ENCODE measurements at regions not wholly inside any gene's neighbourhood (a gene's known extent, or its start where the extent isn't known, plus 50 kb on each side); places are given as distances from the start of the nearest gene placed in this dataset.

GRCh38 chr18:27769152-27769551 is 407.8 kb downstream of the CDH2 start:
- no peak for DNase-seq (ENCODE audit: extremely low spot score, unreplicated experiment)
- TF ChIP-seq, protein P1, sequence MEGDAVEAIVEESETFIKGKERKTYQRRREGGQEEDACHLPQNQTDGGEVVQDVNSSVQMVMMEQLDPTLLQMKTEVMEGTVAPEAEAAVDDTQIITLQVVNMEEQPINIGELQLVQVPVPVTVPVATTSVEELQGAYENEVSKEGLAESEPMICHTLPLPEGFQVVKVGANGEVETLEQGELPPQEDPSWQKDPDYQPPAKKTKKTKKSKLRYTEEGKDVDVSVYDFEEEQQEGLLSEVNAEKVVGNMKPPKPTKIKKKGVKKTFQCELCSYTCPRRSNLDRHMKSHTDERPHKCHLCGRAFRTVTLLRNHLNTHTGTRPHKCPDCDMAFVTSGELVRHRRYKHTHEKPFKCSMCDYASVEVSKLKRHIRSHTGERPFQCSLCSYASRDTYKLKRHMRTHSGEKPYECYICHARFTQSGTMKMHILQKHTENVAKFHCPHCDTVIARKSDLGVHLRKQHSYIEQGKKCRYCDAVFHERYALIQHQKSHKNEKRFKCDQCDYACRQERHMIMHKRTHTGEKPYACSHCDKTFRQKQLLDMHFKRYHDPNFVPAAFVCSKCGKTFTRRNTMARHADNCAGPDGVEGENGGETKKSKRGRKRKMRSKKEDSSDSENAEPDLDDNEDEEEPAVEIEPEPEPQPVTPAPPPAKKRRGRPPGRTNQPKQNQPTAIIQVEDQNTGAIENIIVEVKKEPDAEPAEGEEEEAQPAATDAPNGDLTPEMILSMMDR (IDR thresholded peaks at IDR 0.05), result no peak
- Mint-ChIP-seq H3K27ac (ENCODE audit: unreplicated experiment) (no peak overlapping the region), H3K27me3 (ENCODE audit: unreplicated experiment) (no peaks in the 10 kb centered on the region), H3K36me3 (ENCODE audit: unreplicated experiment) (no peaks in the 10 kb centered on the region), H3K9me3 (ENCODE audit: unreplicated experiment) (no peaks in the 10 kb centered on the region), H3K4me1 (ENCODE audit: unreplicated experiment) (peaks cover 11% of the 10 kb centered on the region), H3K4me3 (ENCODE audit: unreplicated experiment) (no peak overlapping the region)

- no peak for DNase-seq (ENCODE audit: extremely low spot score, unreplicated experiment)
- Mint-ChIP-seq H3K9me3 (ENCODE audit: unreplicated experiment) (no peaks in the 10 kb centered on the region), H3K36me3 (ENCODE audit: unreplicated experiment) (no peaks in the 10 kb centered on the region), H3K4me3 (ENCODE audit: unreplicated experiment) (no peak overlapping the region), H3K4me1 (ENCODE audit: unreplicated experiment) (peaks cover 1% of the 10 kb centered on the region), H3K27ac (ENCODE audit: unreplicated experiment) (no peak overlapping the region), H3K27me3 (ENCODE audit: unreplicated experiment) (no peaks in the 10 kb centered on the region)
- TF ChIP-seq, protein P1 (IDR thresholded peaks at IDR 0.05), result no peak
These were observed 413.0 kb downstream of the CDH2 start for GRCh38 chr18:27763936-27764335.

DNA sequence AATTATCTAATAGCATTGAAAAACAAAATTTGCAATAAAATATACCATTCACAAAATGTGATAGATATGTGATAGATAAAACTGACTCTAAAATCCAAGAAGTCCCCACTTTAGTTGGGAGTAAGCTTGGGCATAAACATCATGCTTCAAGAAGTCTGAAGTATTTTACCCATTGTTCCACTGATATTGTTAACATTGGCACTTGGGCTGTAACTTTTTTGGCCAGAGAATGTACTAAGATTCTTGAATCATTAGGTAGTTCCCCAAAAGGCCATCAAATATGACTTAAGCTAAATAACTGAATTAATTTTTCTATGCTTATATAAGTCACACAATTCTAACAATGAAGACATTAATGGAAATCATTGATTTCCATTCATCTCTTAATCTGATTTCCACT is 413.6 kb downstream of the CDH2 start:
- Mint-ChIP-seq H3K27me3 (ENCODE audit: unreplicated experiment) (no peaks in the 10 kb centered on the region), H3K4me3 (ENCODE audit: unreplicated experiment) (no peak overlapping the region), H3K9me3 (ENCODE audit: unreplicated experiment) (no peaks in the 10 kb centered on the region), H3K36me3 (ENCODE audit: unreplicated experiment) (no peaks in the 10 kb centered on the region), H3K4me1 (ENCODE audit: unreplicated experiment) (peaks cover 1% of the 10 kb centered on the region), H3K27ac (ENCODE audit: unreplicated experiment) (no peak overlapping the region)
- no peak for DNase-seq (ENCODE audit: extremely low spot score, unreplicated experiment)
- TF ChIP-seq, protein P1 (IDR thresholded peaks at IDR 0.05), result no peak

DNA sequence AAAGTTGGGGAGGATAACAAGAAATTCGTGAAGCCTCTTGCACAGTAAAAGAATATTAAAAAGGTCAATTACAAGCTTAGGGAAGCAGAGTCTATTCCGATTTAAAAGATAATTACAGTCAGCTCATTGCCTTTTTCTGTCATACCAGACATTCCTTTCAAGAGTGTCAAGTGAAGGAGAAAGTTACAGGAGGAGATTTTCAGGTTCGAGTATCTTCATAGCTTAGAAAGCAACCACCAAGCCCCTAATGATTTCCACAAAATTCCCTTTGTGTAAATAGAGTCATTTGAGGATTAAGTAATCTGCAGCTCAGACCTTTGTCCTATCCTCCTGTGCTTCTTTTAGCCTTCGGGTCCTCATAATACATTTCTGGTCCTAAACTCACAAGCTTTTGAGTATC is 414.9 kb downstream of the CDH2 start:
- Mint-ChIP-seq H3K27me3 (ENCODE audit: unreplicated experiment) (no peaks in the 10 kb centered on the region), H3K4me1 (ENCODE audit: unreplicated experiment) (peaks cover 1% of the 10 kb centered on the region), H3K27ac (ENCODE audit: unreplicated experiment) (no peak overlapping the region), H3K4me3 (ENCODE audit: unreplicated experiment) (no peak overlapping the region), H3K9me3 (ENCODE audit: unreplicated experiment) (no peaks in the 10 kb centered on the region), H3K36me3 (ENCODE audit: unreplicated experiment) (no peaks in the 10 kb centered on the region)
- no peak for DNase-seq (ENCODE audit: extremely low spot score, unreplicated experiment)
- TF ChIP-seq, protein P1 (IDR thresholded peaks at IDR 0.05), result no peak

DNA sequence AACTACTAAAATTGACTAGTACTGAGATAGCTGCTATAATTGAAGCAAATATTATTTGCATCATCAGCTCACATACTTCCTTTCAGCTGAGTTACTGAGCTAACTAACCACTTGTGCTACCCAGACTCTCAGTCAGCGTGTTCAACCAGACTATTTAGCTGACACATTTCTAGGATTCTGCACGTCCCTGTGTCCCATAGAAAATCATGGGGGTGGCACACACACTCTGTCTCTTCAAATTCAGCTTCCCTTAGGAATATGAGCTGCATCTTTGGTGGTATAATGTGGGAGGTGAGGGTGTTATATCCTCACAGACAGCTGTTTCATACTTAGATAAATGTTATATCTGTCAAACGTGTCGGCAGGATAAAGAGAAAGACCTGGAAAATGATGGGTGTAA is 424.0 kb downstream of the CDH2 start:
- no peak overlapping the region for H3K4me3 Mint-ChIP-seq (ENCODE audit: unreplicated experiment)
- H3K9me3 Mint-ChIP-seq (ENCODE audit: unreplicated experiment), result no peaks in the 10 kb centered on the region
- no peak overlapping the region for H3K27ac Mint-ChIP-seq (ENCODE audit: unreplicated experiment)
- TF ChIP-seq, protein P1 (IDR thresholded peaks at IDR 0.05), result no peak
- no peak for DNase-seq (ENCODE audit: extremely low spot score, unreplicated experiment)
- H3K27me3 Mint-ChIP-seq (ENCODE audit: unreplicated experiment), result no peaks in the 10 kb centered on the region
- no peaks in the 10 kb centered on the region for H3K36me3 Mint-ChIP-seq (ENCODE audit: unreplicated experiment)
- peaks cover 2% of the 10 kb centered on the region for H3K4me1 Mint-ChIP-seq (ENCODE audit: unreplicated experiment)

Measured in osteocyte (in vitro differentiated cells).